ENCODE measurements at regions not wholly inside any gene's neighbourhood (a gene's known extent, or its start where the extent isn't known, plus 50 kb on each side); places are given as distances from the start of the nearest gene placed in this dataset.

DNA sequence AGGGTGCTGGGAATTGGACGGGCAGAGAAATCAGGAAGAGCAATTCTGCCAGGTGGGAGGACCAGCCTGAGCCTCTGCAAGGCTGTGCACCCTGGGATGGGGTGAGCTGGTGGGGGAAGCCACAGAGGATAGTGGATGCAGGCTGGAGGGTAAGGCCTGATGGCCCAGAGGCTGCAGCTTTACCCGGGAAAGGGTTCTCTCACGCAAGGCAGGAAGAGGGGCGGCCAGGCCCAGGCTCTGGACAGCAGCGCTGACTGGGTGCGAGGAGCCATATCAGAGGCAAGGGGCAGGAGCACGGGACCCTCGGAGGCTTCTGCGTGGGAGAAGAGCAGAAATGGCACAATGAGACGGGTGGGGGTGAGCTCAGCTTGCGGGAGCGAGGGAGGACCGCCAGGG lies 104.6 kb downstream of the SOX1 start (continued):
- TF ChIP-seq, protein P1, sequence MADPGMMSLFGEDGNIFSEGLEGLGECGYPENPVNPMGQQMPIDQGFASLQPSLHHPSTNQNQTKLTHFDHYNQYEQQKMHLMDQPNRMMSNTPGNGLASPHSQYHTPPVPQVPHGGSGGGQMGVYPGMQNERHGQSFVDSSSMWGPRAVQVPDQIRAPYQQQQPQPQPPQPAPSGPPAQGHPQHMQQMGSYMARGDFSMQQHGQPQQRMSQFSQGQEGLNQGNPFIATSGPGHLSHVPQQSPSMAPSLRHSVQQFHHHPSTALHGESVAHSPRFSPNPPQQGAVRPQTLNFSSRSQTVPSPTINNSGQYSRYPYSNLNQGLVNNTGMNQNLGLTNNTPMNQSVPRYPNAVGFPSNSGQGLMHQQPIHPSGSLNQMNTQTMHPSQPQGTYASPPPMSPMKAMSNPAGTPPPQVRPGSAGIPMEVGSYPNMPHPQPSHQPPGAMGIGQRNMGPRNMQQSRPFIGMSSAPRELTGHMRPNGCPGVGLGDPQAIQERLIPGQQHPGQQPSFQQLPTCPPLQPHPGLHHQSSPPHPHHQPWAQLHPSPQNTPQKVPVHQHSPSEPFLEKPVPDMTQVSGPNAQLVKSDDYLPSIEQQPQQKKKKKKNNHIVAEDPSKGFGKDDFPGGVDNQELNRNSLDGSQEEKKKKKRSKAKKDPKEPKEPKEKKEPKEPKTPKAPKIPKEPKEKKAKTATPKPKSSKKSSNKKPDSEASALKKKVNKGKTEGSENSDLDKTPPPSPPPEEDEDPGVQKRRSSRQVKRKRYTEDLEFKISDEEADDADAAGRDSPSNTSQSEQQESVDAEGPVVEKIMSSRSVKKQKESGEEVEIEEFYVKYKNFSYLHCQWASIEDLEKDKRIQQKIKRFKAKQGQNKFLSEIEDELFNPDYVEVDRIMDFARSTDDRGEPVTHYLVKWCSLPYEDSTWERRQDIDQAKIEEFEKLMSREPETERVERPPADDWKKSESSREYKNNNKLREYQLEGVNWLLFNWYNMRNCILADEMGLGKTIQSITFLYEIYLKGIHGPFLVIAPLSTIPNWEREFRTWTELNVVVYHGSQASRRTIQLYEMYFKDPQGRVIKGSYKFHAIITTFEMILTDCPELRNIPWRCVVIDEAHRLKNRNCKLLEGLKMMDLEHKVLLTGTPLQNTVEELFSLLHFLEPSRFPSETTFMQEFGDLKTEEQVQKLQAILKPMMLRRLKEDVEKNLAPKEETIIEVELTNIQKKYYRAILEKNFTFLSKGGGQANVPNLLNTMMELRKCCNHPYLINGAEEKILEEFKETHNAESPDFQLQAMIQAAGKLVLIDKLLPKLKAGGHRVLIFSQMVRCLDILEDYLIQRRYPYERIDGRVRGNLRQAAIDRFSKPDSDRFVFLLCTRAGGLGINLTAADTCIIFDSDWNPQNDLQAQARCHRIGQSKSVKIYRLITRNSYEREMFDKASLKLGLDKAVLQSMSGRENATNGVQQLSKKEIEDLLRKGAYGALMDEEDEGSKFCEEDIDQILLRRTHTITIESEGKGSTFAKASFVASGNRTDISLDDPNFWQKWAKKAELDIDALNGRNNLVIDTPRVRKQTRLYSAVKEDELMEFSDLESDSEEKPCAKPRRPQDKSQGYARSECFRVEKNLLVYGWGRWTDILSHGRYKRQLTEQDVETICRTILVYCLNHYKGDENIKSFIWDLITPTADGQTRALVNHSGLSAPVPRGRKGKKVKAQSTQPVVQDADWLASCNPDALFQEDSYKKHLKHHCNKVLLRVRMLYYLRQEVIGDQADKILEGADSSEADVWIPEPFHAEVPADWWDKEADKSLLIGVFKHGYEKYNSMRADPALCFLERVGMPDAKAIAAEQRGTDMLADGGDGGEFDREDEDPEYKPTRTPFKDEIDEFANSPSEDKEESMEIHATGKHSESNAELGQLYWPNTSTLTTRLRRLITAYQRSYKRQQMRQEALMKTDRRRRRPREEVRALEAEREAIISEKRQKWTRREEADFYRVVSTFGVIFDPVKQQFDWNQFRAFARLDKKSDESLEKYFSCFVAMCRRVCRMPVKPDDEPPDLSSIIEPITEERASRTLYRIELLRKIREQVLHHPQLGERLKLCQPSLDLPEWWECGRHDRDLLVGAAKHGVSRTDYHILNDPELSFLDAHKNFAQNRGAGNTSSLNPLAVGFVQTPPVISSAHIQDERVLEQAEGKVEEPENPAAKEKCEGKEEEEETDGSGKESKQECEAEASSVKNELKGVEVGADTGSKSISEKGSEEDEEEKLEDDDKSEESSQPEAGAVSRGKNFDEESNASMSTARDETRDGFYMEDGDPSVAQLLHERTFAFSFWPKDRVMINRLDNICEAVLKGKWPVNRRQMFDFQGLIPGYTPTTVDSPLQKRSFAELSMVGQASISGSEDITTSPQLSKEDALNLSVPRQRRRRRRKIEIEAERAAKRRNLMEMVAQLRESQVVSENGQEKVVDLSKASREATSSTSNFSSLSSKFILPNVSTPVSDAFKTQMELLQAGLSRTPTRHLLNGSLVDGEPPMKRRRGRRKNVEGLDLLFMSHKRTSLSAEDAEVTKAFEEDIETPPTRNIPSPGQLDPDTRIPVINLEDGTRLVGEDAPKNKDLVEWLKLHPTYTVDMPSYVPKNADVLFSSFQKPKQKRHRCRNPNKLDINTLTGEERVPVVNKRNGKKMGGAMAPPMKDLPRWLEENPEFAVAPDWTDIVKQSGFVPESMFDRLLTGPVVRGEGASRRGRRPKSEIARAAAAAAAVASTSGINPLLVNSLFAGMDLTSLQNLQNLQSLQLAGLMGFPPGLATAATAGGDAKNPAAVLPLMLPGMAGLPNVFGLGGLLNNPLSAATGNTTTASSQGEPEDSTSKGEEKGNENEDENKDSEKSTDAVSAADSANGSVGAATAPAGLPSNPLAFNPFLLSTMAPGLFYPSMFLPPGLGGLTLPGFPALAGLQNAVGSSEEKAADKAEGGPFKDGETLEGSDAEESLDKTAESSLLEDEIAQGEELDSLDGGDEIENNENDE (IDR thresholded peaks at IDR 0.05; ENCODE audit: insufficient replicate concordance, low read length), result no peak
- TF ChIP-seq POLR2AphosphoS5 (IDR thresholded peaks at IDR 0.05; ENCODE audit: low read depth, low read length) (no peak), SIN3A (conservative IDR thresholded peaks at IDR 0.05 in 1 of 2, IDR thresholded peaks at IDR 0.05 in 1 of 2; ENCODE audit: low read depth in 1 of 2, low read length in 2 of 2) (no peak)
